ENCODE measurements at regions not wholly inside any gene's neighbourhood (a gene's known extent, or its start where the extent isn't known, plus 50 kb on each side); places are given as distances from the start of the nearest gene placed in this dataset.

- TF ChIP-seq POLR2A (IDR thresholded peaks at IDR 0.05; ENCODE audit: low read depth, low read length): no peak
- DNase-seq (ENCODE audit: insufficient read length, low spot score) (no peak), FAIRE-seq (no peak)
Observed at GRCh38 chr9:75410405-75410804, 322.1 kb downstream of the OSTF1 start.

GRCh38 chr9:75414371-75415160 is 326.3 kb downstream of the OSTF1 start:
- DNase-seq (ENCODE audit: insufficient read length, low spot score) (no peak), FAIRE-seq (no peak)
- no peak for TF ChIP-seq POLR2A (IDR thresholded peaks at IDR 0.05; ENCODE audit: low read depth, low read length)

DNA sequence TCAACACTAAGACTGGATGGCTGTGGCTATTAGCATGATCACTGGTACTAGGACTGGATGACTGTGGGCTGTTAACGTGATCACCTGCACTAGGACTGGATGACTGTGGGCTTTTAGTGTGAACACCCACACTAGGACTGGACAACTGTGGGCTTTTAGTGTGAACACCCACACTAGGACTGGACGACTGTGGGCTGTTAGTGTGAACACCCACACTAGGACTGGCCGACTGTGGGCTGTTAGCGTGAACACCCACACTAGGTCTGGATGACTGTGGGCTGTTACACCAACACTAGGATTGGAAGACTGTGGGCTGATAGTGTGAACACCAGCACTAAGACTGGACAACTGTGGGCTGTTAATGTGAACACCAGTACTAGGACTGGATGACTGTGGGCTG is 329.2 kb downstream of the OSTF1 start:
- TF ChIP-seq POLR2A (IDR thresholded peaks at IDR 0.05; ENCODE audit: low read depth, low read length): no peak
- FAIRE-seq (no peak), DNase-seq (ENCODE audit: insufficient read length, low spot score) (no peak)

- TF ChIP-seq POLR2A (IDR thresholded peaks at IDR 0.05; ENCODE audit: low read depth, low read length): no peak
- no peak for DNase-seq (ENCODE audit: insufficient read length, low spot score)
- no peak for FAIRE-seq
Observed at GRCh38 chr9:75418518-75418917, 330.2 kb downstream of the OSTF1 start.

- DNase-seq (ENCODE audit: insufficient read length, low spot score): no peak
- TF ChIP-seq POLR2A (IDR thresholded peaks at IDR 0.05; ENCODE audit: low read depth, low read length): no peak
- no peak for FAIRE-seq
Observed at GRCh38 chr9:75422944-75423522, 334.7 kb downstream of the OSTF1 start.

DNA sequence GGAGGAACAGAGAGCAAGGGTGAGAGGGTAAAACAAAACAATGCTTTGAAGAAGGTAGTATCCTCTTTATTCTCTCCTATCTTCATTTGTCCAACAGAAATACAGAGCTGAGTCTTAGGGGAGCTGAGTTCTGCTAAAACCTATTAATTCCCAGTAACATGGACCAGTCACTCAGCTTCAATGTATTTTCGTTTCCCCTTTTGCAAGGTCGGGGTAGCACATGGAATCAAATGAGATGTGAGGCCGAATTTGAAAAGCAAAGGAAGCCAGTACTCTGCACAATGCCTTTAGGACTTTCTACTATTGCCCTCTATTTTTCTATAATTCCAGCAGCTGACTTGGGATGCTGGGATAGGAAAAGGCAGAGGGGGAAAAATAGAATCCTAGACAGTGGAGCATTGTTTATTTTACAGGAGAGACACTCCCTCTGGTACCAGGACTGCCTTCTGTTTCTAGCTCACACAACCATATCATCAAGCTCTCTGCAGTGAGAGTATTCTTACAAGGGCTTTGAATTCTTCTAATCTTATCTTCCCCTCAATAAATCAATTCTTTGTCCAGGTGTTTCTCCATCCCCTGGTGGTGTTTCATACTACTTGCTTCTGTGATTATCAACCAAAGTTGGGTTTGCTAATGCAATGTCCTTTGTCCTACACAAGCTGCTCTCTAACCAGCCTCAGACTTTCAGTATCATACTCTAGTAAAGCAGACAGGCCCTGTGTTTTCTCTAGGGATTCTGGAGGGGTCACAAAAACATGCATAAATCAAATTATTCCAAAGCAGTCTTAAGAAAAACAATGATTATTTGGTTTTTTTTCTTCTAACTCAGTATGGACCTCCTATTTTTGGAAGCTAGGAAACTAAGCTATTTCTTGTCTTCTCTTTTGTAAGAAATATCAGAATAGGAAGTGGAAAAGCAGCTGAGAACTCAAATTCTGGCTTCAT is 341.5 kb downstream of the OSTF1 start:
- FAIRE-seq (no peak), DNase-seq (ENCODE audit: insufficient read length, low spot score) (no peak)
- no peak for TF ChIP-seq POLR2A (IDR thresholded peaks at IDR 0.05; ENCODE audit: low read depth, low read length)

DNA sequence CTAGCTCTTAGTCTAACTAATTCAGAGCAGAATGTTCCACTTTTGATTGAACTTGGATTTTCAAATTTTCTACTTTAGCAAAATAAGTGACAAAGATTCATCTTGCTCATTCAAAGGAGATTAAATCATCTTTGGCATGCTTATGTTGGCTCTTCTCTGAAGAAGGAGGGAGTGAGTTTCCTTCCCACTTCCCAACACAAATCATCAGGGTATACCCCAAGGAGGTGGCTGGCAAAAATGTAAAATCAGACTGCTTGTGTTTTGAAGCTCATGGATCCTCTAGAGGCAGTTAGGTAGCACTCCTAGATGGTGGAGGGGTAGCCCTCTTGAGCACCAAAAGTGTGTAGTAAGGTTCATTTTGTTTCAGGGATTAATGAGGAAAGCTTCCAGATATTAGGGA is 343.1 kb downstream of the OSTF1 start:
- no peak for TF ChIP-seq POLR2A (IDR thresholded peaks at IDR 0.05; ENCODE audit: low read depth, low read length)
- DNase-seq (ENCODE audit: insufficient read length, low spot score) (no peak), FAIRE-seq (no peak)

GRCh38 chr9:75432386-75432785 is 344.1 kb downstream of the OSTF1 start:
- TF ChIP-seq POLR2A (IDR thresholded peaks at IDR 0.05; ENCODE audit: low read depth, low read length): no peak

GRCh38 chr9:75432888-75433287 is 344.6 kb downstream of the OSTF1 start:
- TF ChIP-seq POLR2A (IDR thresholded peaks at IDR 0.05; ENCODE audit: low read depth, low read length): no peak
- FAIRE-seq (no peak), DNase-seq (ENCODE audit: insufficient read length, low spot score) (no peak)

More at GRCh38 chr9:75432386-75432785, 344.1 kb downstream of the OSTF1 start:
- DNase-seq (ENCODE audit: insufficient read length, low spot score): no peak
- FAIRE-seq: no peak

- DNase-seq (ENCODE audit: insufficient read length, low spot score) (no peak), FAIRE-seq (no peak)
- TF ChIP-seq POLR2A (IDR thresholded peaks at IDR 0.05; ENCODE audit: low read depth, low read length): no peak
Observed at GRCh38 chr9:75438716-75439115, 350.4 kb downstream of the OSTF1 start.

DNA sequence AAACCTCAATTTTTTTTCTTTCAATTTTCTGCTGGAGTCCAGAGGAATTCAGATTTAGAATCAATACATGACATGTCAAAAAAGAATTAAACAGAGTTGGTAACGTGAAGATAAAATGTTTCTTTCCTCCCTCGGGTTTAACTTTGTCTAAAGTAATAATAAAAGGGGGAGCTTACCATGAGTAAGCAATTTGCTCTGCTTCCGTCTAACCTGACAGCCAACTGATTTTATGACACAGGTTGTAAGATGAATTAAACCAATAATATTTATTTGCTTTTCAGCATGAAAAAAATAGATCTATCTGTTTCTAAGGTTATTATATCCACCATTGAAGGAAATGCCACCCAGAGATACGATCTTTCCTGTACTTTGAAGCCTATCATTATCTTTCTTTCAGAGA is 352.6 kb downstream of the OSTF1 start:
- no peak for TF ChIP-seq POLR2A (IDR thresholded peaks at IDR 0.05; ENCODE audit: low read depth, low read length)
- DNase-seq (ENCODE audit: insufficient read length, low spot score) (no peak), FAIRE-seq (no peak)

DNA sequence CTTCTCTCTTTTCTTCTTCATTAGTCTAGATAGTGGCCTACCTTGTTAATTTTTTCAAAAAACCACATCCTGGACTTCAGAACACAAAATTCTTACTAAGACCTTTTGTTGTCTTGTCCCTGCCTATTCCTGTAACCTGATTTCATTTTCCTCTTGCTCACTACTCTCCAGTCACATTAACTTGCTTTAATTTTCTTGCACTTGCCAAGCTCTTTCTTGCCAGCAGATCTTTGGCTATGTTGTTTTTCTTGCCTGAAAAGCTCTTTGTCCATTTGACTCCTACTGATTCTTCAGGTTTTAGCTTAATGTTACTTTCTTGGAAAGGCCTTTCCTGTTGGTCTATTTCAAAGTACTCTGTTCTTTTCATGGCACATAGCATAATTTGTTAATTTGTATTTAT is 356.8 kb downstream of the OSTF1 start:
- DNase-seq (ENCODE audit: insufficient read length, low spot score) (no peak), FAIRE-seq (no peak)

DNA sequence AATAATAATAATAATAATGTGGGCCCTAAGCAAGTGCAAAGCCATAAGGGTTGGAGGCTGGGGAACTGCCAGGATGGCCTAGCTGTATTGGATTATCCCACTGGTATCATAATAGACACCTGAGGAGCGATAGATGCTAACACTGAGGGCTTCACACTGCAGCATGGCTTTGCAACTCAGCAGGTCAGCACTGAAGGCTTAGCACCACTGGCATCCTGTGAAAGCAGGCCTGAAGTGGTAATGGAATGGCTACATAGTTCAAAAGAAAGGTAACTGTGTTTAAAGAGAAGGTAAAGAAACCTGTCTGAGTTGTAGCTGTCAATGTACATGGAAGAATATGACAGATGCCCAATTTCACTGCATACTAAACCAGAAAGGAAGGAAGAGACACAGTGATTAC is 359.0 kb downstream of the OSTF1 start:
- DNase-seq (ENCODE audit: insufficient read length, low spot score) (no peak), FAIRE-seq (no peak)
- no peak for TF ChIP-seq POLR2A (IDR thresholded peaks at IDR 0.05; ENCODE audit: low read depth, low read length)

More for the DNA sequence above, 356.8 kb downstream of the OSTF1 start:
- TF ChIP-seq POLR2A (IDR thresholded peaks at IDR 0.05; ENCODE audit: low read depth, low read length): no peak

DNA sequence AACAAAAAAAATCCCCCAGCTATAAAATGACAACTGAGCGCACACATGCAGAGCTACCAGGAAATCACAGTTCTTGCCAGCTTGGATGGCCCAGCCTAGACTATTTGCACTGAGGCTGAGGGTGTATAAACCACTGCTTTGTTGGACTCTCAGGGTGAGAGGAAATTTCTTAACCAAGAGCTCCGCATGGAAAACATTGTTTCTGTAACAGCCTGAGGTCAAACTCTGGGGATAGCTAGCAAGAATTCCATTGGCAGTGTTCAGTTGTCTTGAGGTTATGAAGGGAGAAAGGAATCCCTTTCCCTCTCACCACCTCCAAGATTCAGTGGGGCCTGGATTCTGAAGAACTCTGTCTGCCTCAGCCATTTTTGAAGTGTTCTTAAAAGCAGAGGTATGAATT is 360.0 kb downstream of the OSTF1 start:
- DNase-seq (ENCODE audit: insufficient read length, low spot score) (no peak), FAIRE-seq (no peak)
- TF ChIP-seq POLR2A (IDR thresholded peaks at IDR 0.05; ENCODE audit: low read depth, low read length): no peak
